HG03342 (cell line): ENCODE measurements at regions not wholly inside any gene's neighbourhood (a gene's known extent, or its start where the extent isn't known, plus 50 kb on each side); places are given as distances from the start of the nearest gene placed in this dataset.
"Not testable (repeated sequence)": the region's sequence is repeated elsewhere in the genome, so short reads cannot be mapped to it uniquely, and the experiment has no call there.

Experiments used
- ATAC-seq: cut with Tn5 transposase; IDR thresholded peaks from one replicate; pipeline ENCODE4 v1.9.1; 2021; ENCODE audit warnings: mild to moderate bottlenecking, moderate library complexity; ENCODE audit not compliant: unreplicated experiment

GRCh38 chr11:81340225-81340624 lies 1393.4 kb downstream of the FAM181B start:
- no peak for ATAC-seq

GRCh38 chr11:81339521-81339920 lies 1394.1 kb downstream of the FAM181B start:
- no peak for ATAC-seq

DNA sequence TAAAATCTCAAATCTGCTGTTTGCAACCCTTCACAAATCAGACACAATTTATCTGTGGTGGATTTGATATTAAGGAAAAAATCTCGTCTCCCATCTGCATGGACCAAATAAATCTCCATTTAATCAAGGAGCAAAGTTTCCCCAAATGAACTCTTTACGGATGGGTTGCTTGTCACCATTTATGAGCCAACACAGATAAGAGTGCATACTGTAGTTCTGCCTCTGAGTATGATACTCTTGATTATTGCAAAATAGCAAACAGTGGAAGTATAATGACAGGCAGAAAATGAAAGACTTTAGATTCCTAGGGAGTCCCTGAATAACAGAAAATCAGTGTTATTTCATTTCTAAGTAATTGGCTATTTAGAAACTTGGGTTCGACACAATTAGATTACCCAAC lies 1395.9 kb downstream of the FAM181B start:
- ATAC-seq, result no peak

GRCh38 chr11:81332276-81332675 lies 1401.4 kb downstream of the FAM181B start:
- no peak for ATAC-seq

- no peak for ATAC-seq
These were observed 1401.9 kb downstream of the FAM181B start for GRCh38 chr11:81331611-81332235.

- ATAC-seq, result no peak
These were observed 1402.6 kb downstream of the FAM181B start for GRCh38 chr11:81331088-81331487.

- no peak for ATAC-seq
These were observed 1430.5 kb downstream of the FAM181B start for GRCh38 chr11:81303038-81303664.

DNA sequence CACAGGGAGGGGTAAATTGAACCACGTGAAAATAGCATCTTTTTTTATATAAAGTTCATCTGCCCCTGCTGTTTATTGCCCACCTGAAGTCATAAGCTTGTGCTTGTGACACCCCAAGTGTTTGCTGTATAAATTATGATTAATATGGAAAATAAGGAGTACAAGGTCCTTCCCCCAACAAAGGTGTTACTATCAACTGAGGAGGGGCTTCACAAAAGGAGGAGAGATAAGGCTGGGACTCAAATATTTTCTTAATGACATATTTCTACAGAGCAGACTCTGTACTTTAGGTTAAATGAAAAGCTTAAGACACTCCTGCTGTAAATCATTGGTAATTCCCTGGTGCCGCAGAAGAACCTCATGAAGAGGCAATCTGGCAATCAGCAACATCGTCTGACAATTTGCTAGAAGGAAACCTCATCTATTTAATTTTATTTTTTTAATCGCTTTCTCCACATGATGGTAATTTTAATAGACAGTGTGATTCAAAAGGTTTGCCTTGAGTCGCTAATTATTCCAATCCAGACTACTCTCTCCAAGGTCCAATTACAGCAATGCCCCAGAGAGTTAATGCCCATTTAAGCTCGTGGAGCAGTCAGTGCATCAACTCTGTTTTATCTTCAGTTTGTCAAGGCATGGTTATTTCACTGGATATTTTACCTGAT lies 1432.4 kb downstream of the FAM181B start:
- ATAC-seq, result no peak

DNA sequence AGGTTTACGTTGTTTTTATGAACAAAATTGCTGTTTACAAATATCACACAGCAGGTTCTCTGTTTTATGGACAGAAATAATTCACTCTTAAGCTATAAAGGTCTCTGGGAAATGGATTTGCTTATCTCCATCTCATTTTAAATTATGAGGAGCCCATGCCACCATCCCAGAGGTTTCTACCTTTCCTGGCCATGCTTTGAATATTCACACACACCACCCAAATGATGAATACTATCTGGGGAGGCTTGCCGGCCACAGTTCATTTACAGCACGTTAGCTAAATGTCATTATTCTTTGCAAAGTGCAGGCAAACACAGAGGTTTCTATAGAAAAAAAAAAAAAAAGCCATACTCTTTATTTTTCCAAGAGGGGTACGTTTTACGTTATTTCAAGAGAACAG lies 1446.7 kb downstream of the FAM181B start:
- no peak for ATAC-seq

- ATAC-seq, result no peak
These were observed 1447.1 kb downstream of the FAM181B start for GRCh38 chr11:81286550-81286949.

DNA sequence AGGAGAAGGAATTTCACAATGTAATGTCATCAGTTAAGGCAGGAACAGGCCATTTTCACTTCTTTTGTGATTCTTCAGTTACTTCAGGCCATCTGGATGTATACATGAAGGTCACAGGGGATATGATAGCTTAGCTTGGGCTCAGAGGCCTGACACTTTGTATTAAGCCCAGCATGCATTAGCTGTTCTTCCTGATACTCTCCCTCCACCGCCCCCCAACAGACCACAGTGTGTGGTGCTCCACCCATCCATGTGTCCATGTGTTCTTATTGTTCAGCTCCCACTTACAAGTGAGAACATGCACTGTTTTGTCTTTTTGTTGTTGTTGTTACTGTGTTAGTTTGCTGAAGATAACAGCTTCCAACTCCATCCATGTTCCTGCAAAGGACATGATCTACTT lies 1453.4 kb downstream of the FAM181B start:
- ATAC-seq, result not testable (repeated sequence)

- no peak for ATAC-seq
These were observed 1454.7 kb downstream of the FAM181B start for GRCh38 chr11:81278991-81279390.

GRCh38 chr11:81270686-81271085 lies 1463.0 kb downstream of the FAM181B start:
- ATAC-seq, result no peak

- ATAC-seq, result no peak
These were observed 1466.4 kb downstream of the FAM181B start for GRCh38 chr11:81267246-81267645.

GRCh38 chr11:81259471-81259870 lies 1474.2 kb downstream of the FAM181B start:
- ATAC-seq, result no peak

DNA sequence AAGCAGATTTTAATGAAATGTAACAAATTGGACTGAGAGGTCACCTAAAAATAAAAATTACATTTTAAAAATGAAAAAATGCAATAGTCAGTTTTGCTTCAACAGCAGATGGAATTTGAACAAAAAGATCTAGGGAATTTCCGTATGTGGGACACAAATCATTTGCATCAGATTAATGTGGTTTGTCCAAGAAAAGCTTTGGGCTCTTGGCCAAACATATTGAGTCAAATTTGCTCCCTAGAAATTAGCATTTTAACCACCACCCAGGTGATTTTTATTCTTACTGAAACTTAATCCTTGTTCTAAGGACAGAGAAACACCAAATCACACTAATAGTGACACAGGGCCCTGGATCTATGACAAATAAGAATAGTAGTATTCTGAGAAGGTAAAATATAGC lies 1477.8 kb downstream of the FAM181B start:
- no peak for ATAC-seq

DNA sequence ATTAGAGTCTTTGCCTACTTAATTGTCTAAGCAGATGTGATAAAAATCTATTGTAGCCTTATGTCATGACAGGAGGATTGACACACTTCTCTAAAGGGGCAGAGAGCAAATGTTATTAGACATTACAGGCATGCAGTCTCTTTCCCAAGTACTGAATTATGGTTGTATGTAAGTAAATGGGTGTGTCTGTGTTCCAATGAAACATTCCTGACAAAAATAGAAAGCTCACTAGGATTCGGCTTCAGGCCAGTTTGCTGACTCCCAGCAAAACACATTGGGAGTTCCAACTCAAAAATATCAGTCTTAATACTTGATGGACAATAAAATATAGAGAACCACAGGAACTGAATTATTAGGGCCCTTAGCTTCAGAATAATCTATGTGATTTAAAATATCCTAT lies 1480.4 kb downstream of the FAM181B start:
- no peak for ATAC-seq

GRCh38 chr11:81246941-81247340 lies 1486.7 kb downstream of the FAM181B start:
- no peak for ATAC-seq

GRCh38 chr11:81245791-81246190 lies 1487.9 kb downstream of the FAM181B start:
- no peak for ATAC-seq

GRCh38 chr11:81241672-81242275 lies 1491.9 kb downstream of the FAM181B start:
- ATAC-seq, result no peak

DNA sequence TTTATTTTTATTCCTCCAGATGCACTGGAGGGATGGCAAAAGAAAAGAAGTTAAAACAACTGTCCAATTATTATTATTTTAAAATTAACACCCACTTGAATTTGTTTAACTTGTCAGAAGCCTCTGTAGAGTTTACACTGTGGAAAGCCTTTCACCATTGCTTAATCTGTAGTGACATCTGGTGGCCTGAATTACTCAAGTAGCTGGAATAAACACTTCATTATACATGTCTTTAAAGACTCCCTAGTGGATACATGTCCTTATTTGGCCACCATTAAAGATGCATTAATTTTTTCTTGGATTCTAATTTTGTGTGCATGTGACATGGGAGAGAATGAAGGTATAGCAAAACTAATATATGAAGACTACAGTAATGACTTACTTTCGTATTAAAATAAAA lies 1496.5 kb downstream of the FAM181B start:
- peak; percentile 80 for ATAC-seq

- ATAC-seq, result not testable (repeated sequence)
These were observed 1506.3 kb downstream of the FAM181B start for GRCh38 chr11:81227409-81227808.
